Bronchial epithelial cell (primary cell): ENCODE measurements at regions not wholly inside any gene's neighbourhood (a gene's known extent, or its start where the extent isn't known, plus 50 kb on each side); places are given as distances from the start of the nearest gene placed in this dataset.
A peak's percentile ranks its signal among the peaks of the same experiment; 100 is the strongest.

Source experiments
- DNase-seq: peaks from one replicate; pipeline ENCODE4 v3.0.0-alpha.2; 2010; ENCODE audit warnings: low read depth
- FAIRE-seq: peaks from 2 replicates; lab custom pipeline; 2011; peaks lifted over from hg19 to GRCh38; lab: Jason Lieb, UNC
- H3K27me3 ChIP-seq: 2 replicates; pipeline ENCODE4 v1.5.1; 2011; ENCODE audit warnings: low read length; ENCODE audit not compliant: control insufficient read depth, insufficient read depth
- H3K36me3 ChIP-seq: 2 replicates; pipeline ENCODE4 v1.5.1; 2011; ENCODE audit warnings: low read length; ENCODE audit not compliant: control insufficient read depth, insufficient read depth
- H3K4me3 ChIP-seq: 2 replicates; pipeline ENCODE4 v1.5.1; 2011; ENCODE audit warnings: mild to moderate bottlenecking, low read depth, low read length, control low read depth
- TF ChIP-seq, protein P1 (sequence below): IDR thresholded peaks from 2 replicates; pipeline ENCODE4 v1.5.1; 2011; ENCODE audit warnings: mild to moderate bottlenecking, moderate library complexity, low read length, control low read depth, inconsistent platforms; ENCODE audit not compliant: insufficient read depth, severe bottlenecking

- no peaks in the 10 kb centered on the region for H3K27me3 ChIP-seq
- H3K36me3 ChIP-seq = no peaks in the 10 kb centered on the region
- H3K4me3 ChIP-seq = no peak overlapping the region
- TF ChIP-seq, protein P1, sequence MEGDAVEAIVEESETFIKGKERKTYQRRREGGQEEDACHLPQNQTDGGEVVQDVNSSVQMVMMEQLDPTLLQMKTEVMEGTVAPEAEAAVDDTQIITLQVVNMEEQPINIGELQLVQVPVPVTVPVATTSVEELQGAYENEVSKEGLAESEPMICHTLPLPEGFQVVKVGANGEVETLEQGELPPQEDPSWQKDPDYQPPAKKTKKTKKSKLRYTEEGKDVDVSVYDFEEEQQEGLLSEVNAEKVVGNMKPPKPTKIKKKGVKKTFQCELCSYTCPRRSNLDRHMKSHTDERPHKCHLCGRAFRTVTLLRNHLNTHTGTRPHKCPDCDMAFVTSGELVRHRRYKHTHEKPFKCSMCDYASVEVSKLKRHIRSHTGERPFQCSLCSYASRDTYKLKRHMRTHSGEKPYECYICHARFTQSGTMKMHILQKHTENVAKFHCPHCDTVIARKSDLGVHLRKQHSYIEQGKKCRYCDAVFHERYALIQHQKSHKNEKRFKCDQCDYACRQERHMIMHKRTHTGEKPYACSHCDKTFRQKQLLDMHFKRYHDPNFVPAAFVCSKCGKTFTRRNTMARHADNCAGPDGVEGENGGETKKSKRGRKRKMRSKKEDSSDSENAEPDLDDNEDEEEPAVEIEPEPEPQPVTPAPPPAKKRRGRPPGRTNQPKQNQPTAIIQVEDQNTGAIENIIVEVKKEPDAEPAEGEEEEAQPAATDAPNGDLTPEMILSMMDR = no peak
- no peak for FAIRE-seq
- DNase-seq = peak; percentile 56
These were observed 227.6 kb downstream of the NECTIN3 start for GRCh38 chr3:111299192-111299615.

- Histone ChIP-seq H3K27me3 (no peaks in the 10 kb centered on the region), H3K4me3 (no peak overlapping the region), H3K36me3 (no peaks in the 10 kb centered on the region)
- DNase-seq (no peak), FAIRE-seq (no peak)
- TF ChIP-seq, protein P1 = no peak
These were observed 229.7 kb downstream of the NECTIN3 start for GRCh38 chr3:111301238-111301798.

DNA sequence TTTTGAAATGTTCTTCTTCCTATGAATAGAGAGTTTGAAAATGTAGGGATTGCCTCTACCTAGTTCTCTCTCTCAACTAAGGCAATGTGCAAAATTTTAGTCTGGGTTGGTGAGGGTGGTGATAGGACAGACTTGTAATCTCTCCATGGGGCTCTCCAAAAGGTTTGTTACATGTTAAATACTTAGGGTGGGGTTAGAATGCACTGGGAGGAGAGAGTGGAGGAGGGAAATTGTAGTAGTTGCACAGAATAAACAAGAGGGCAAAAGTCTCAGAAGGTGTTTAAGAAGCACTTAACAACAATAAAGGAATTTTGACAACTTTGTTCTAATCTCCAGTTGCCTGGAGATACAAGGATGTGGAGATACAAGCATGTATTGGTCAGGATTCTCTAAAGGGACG is 230.4 kb downstream of the NECTIN3 start:
- TF ChIP-seq, protein P1 = no peak
- DNase-seq (no peak), FAIRE-seq (no peak)
- no peaks in the 10 kb centered on the region for H3K27me3 ChIP-seq
- H3K36me3 ChIP-seq = no peaks in the 10 kb centered on the region
- no peak overlapping the region for H3K4me3 ChIP-seq

DNA sequence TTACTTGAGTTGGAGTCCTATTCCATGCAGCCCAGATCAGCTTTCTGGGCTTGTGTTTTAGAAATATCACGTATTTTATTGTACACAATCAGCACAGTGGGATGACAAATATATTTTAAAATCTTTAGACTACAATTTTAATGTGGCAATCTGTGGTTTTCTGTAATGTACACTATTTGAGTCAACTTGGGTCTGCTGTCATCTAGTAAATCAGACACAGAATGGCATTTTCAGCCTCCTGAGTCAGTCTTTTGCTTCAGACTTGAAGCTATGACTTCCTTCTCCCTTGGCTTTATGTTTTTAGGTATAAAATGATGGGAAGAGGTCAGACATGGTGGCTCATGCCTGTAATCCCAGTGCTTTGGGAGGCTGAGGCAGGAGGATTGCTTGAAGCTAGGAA is 232.1 kb downstream of the NECTIN3 start:
- no peak for DNase-seq
- TF ChIP-seq, protein P1 = no peak
- no peak for FAIRE-seq
- no peaks in the 10 kb centered on the region for H3K27me3 ChIP-seq
- H3K36me3 ChIP-seq = no peaks in the 10 kb centered on the region
- no peak overlapping the region for H3K4me3 ChIP-seq

DNA sequence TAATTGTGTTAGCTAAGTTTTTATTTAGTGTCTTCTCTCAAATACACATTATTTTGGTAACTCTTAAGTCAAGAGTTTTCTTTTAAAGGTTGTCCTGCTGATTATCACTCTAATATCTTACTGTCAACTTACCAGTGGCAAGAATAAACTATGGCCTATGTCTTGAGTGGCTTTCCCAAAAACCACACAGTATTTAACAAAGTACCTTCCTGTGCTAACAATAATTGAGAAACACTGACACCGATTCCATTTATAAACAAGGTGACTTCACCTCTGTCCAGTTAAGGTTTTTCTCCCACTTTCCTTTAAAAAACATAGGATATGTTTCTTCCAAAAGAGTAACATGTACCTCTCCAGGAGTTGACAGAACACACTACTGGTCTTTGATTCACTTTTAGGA is 234.3 kb upstream of the CD96 start:
- Histone ChIP-seq H3K4me3 (no peak overlapping the region), H3K27me3 (no peaks in the 10 kb centered on the region), H3K36me3 (no peaks in the 10 kb centered on the region)
- DNase-seq (no peak), FAIRE-seq (no peak)
- TF ChIP-seq, protein P1 = no peak

DNA sequence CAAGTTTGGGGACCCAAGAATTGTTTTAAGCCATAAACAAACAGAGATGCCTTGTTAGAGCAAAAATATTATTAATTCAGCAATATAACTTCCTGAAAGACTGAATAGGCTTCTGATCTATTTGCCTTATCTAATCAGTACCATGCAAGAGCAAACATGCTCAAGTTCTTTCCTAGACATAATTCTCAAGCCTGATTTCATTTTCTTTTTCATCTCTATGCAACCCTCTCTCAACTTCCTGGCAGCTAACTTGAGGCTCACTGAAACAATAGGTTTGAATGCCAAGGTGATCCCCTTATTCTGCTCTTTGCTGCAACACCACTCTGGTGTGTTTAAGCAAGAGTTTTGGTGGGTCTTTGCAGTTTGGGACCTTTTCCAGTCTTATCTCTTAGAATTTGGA is 230.9 kb upstream of the CD96 start:
- FAIRE-seq = no peak
- TF ChIP-seq, protein P1 = no peak
- DNase-seq = no peak
- Histone ChIP-seq H3K4me3 (no peak overlapping the region), H3K27me3 (no peaks in the 10 kb centered on the region), H3K36me3 (no peaks in the 10 kb centered on the region)
